GM12878 (cell line): ENCODE measurements at regions not wholly inside any gene's neighbourhood (a gene's known extent, or its start where the extent isn't known, plus 50 kb on each side); places are given as distances from the start of the nearest gene placed in this dataset.

Experiments used
- CTCF ChIP-seq, 3 experiments: IDR thresholded peaks in 2 of 3; conservative IDR thresholded peaks in 1 of 3; 2 replicates each; pipeline ENCODE4 v1.5.1; 2011; ENCODE audit warnings: low read depth in 3 of 3, low read length in 3 of 3, mild to moderate bottlenecking in 3 of 3, control low read depth in 2 of 3, moderate library complexity in 2 of 3, inconsistent platforms in 1 of 3, mixed read lengths in 1 of 3; ENCODE audit not compliant: control insufficient read depth in 2 of 3, insufficient read depth in 1 of 3; ENCODE audit errors: extremely low read depth in 1 of 3
- DPF2 ChIP-seq: fragments of 450-650 bp; IDR thresholded peaks from 2 replicates; pipeline ENCODE4 v1.6.1; 2017; ENCODE audit warnings: mild to moderate bottlenecking
- KDM1A ChIP-seq: fragments of 200-600 bp; sonication (generic); IDR thresholded peaks from 2 replicates; pipeline ENCODE4 v1.6.1; 2016; ENCODE audit warnings: borderline replicate concordance
- MAX ChIP-seq: IDR thresholded peaks from 2 replicates; pipeline ENCODE4 v1.6.1; 2012; ENCODE audit warnings: low read depth, low read length, improper control_type of control experiment
- MTA3 ChIP-seq: IDR thresholded peaks from 2 replicates; pipeline ENCODE4 v1.6.1; 2012; ENCODE audit warnings: low read length, inconsistent platforms, borderline replicate concordance
- NFXL1 ChIP-seq: fragments of 450-650 bp; IDR thresholded peaks from 2 replicates; pipeline ENCODE4 v1.6.1; 2017; ENCODE audit warnings: antibody characterized with exemption, mild to moderate bottlenecking, borderline replicate concordance
- POLR2AphosphoS5 ChIP-seq: IDR thresholded peaks from 2 replicates; pipeline ENCODE4 v1.6.1; 2011; ENCODE audit warnings: mild to moderate bottlenecking, low read length, inconsistent platforms
- RELA ChIP-seq: fragments of 450-650 bp; IDR thresholded peaks from 2 replicates; pipeline ENCODE4 v1.8.0; 2014; ENCODE audit warnings: borderline replicate concordance; ENCODE audit not compliant: partially characterized antibody
- RFX5 ChIP-seq: IDR thresholded peaks from 2 replicates; pipeline ENCODE4 v1.6.1; 2011; ENCODE audit warnings: low read depth, low read length, improper control_type of control experiment
- SMC3 ChIP-seq: IDR thresholded peaks from 2 replicates; pipeline ENCODE4 v1.6.1; 2011; ENCODE audit warnings: low read length, improper control_type of control experiment, borderline replicate concordance
- USF1 ChIP-seq: IDR thresholded peaks from 2 replicates; pipeline ENCODE4 v1.6.1; 2011; ENCODE audit warnings: borderline replicate concordance, low read depth, mild to moderate bottlenecking, moderate library complexity, mixed read lengths, low read length; ENCODE audit not compliant: insufficient read depth; ENCODE audit errors: extremely low read length
- YBX1 ChIP-seq: fragments of 450-650 bp; IDR thresholded peaks from 2 replicates; pipeline ENCODE4 v1.6.1; 2016; ENCODE audit warnings: antibody characterized with exemption
- TF ChIP-seq, protein P1 (sequence below): fragments of 450-650 bp; IDR thresholded peaks from 2 replicates; pipeline ENCODE4 v1.6.1; 2018; ENCODE audit warnings: borderline replicate concordance, mild to moderate bottlenecking; ENCODE audit not compliant: partially characterized antibody
- TF ChIP-seq, protein P2 (sequence below): IDR thresholded peaks from 2 replicates; pipeline ENCODE4 v1.6.1; 2012; ENCODE audit warnings: low read length, inconsistent platforms

DNA sequence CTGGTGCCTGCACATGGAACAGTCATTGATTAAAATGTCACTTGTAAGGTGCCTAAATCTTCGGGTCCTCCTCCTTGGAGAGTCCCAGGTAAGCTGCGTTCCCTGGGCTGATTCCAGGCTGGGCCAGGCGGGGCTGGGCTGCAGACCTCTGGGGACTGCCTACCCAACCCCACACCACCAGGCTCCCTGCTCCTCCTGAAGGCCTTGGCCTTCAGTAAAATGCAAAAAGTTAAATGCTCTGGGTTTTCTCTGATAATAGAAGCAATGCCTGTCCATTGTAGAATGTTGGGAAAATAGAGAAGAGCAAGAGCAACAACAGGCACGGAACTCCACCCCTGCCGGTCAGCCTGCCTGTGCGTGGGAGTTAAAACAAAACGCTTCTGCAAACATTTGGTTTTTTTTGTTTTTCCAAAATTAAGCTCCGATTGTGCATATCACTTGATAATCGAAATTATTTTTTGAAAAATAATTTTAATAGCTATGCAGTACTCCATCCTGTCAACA, 363.9 kb downstream of the SEC14L1 start:
- TF ChIP-seq MAX (no peak), RFX5 (no peak), MTA3 (no peak), POLR2AphosphoS5 (no peak), NFXL1 (no peak), USF1 (no peak), DPF2 (no peak), SMC3 (no peak), YBX1 (no peak), KDM1A (no peak), CTCF (IDR thresholded peaks at IDR 0.05 in 2 of 3, conservative IDR thresholded peaks at IDR 0.05 in 1 of 3; ENCODE audit: control insufficient read depth in 2 of 3, extremely low read depth in 1 of 3, insufficient read depth in 1 of 3, low read depth in 3 of 3, low read length in 3 of 3) (no peak), RELA (no peak)
- TF ChIP-seq, protein P1, sequence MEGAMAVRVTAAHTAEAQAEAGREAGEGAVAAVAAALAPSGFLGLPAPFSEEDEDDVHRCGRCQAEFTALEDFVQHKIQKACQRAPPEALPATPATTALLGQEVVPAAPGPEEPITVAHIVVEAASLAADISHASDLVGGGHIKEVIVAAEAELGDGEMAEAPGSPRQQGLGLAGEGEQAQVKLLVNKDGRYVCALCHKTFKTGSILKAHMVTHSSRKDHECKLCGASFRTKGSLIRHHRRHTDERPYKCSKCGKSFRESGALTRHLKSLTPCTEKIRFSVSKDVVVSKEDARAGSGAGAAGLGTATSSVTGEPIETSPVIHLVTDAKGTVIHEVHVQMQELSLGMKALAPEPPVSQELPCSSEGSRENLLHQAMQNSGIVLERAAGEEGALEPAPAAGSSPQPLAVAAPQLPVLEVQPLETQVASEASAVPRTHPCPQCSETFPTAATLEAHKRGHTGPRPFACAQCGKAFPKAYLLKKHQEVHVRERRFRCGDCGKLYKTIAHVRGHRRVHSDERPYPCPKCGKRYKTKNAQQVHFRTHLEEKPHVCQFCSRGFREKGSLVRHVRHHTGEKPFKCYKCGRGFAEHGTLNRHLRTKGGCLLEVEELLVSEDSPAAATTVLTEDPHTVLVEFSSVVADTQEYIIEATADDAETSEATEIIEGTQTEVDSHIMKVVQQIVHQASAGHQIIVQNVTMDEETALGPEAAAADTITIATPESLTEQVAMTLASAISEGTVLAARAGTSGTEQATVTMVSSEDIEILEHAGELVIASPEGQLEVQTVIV, result no peak
- TF ChIP-seq, protein P2, sequence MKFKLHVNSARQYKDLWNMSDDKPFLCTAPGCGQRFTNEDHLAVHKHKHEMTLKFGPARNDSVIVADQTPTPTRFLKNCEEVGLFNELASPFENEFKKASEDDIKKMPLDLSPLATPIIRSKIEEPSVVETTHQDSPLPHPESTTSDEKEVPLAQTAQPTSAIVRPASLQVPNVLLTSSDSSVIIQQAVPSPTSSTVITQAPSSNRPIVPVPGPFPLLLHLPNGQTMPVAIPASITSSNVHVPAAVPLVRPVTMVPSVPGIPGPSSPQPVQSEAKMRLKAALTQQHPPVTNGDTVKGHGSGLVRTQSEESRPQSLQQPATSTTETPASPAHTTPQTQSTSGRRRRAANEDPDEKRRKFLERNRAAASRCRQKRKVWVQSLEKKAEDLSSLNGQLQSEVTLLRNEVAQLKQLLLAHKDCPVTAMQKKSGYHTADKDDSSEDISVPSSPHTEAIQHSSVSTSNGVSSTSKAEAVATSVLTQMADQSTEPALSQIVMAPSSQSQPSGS, result no peak
